Neural cell (in vitro differentiated cells): ENCODE measurements at regions not wholly inside any gene's neighbourhood (a gene's known extent, or its start where the extent isn't known, plus 50 kb on each side); places are given as distances from the start of the nearest gene placed in this dataset.

Source experiments
- CTCF ChIP-seq: fragments of 450-650 bp; IDR thresholded peaks from 2 replicates; pipeline ENCODE4 v1.5.1; 2014; ENCODE audit warnings: antibody characterized with exemption, mild to moderate bottlenecking, moderate library complexity; ENCODE audit not compliant: poor library complexity, severe bottlenecking
- EP300 ChIP-seq: fragments of 450-650 bp; conservative IDR thresholded peaks from 2 replicates; pipeline ENCODE4 v1.6.1; 2014; ENCODE audit warnings: antibody characterized with exemption, mild to moderate bottlenecking, moderate library complexity; ENCODE audit not compliant: poor library complexity, severe bottlenecking
- MXI1 ChIP-seq: fragments of 450-650 bp; conservative IDR thresholded peaks from 2 replicates; pipeline ENCODE4 v1.6.1; 2014; ENCODE audit warnings: antibody characterized with exemption, mild to moderate bottlenecking; ENCODE audit not compliant: poor library complexity, severe bottlenecking
- POLR2AphosphoS5 ChIP-seq: IDR thresholded peaks from 2 replicates; pipeline ENCODE4 v1.6.1; 2012
- REST ChIP-seq: IDR thresholded peaks from 2 replicates; pipeline ENCODE4 v1.6.1; 2012; ENCODE audit warnings: borderline replicate concordance

DNA sequence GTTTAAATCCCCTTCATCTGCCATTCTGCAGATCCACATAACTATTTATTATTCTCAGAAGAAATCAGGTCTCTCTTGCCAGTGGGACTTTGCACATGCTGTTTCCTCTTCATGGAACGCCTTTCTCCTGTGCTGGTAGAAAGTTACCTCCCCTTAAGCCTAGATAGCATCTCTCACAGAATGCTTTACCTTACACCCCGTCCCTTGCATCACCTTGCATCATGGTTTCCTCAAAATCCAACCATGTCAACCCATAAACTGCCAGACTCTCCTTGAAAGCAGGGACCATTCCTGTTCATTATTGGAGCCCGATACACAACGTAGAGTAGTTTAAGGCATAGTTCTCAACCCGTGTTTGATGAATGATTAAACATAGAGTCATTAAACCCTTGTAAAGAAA lies 396.2 kb upstream of the F9 start:
- no peak for TF ChIP-seq MXI1
- TF ChIP-seq POLR2AphosphoS5: no peak
- no peak for TF ChIP-seq EP300
- TF ChIP-seq REST: no peak
- no peak for TF ChIP-seq CTCF
